GM12891 (cell line): ENCODE measurements at regions not wholly inside any gene's neighbourhood (a gene's known extent, or its start where the extent isn't known, plus 50 kb on each side); places are given as distances from the start of the nearest gene placed in this dataset.
"Not testable (repeated sequence)": the region's sequence is repeated elsewhere in the genome, so short reads cannot be mapped to it uniquely, and the experiment has no call there.

ENCODE experiments used
- PAX5 ChIP-seq: IDR thresholded peaks from 2 replicates; pipeline ENCODE4 v1.6.1; 2011; ENCODE audit warnings: low read length, moderate library complexity, mild to moderate bottlenecking; ENCODE audit not compliant: insufficient read depth, severe bottlenecking
- POLR2A ChIP-seq: IDR thresholded peaks from 2 replicates; pipeline ENCODE4 v1.6.1; 2011; ENCODE audit warnings: low read depth, low read length, control low read depth
- POLR2AphosphoS5 ChIP-seq: IDR thresholded peaks from 2 replicates; pipeline ENCODE4 v1.6.1; 2011; ENCODE audit warnings: low read depth, low read length, control low read depth
- SPI1 ChIP-seq: IDR thresholded peaks from 2 replicates; pipeline ENCODE4 v1.6.1; 2011; ENCODE audit warnings: low read depth, low read length, control low read depth
- TAF1 ChIP-seq: IDR thresholded peaks from 2 replicates; pipeline ENCODE4 v1.6.1; 2011; ENCODE audit warnings: low read depth, low read length, control low read depth

GRCh38 chr2:72064197-72064596 is 83.5 kb downstream of the CYP26B1 start:
- not testable (repeated sequence) for TF ChIP-seq SPI1, TAF1, POLR2AphosphoS5, POLR2A, PAX5
